Hepatocyte (in vitro differentiated cells): ENCODE measurements at regions not wholly inside any gene's neighbourhood (a gene's known extent, or its start where the extent isn't known, plus 50 kb on each side); places are given as distances from the start of the nearest gene placed in this dataset.

ENCODE experiments used
- EZH2 ChIP-seq: fragments of 200-600 bp; sonication (generic); IDR thresholded peaks from 2 replicates; pipeline ENCODE4 v1.6.1; 2016; ENCODE audit warnings: antibody characterized with exemption, mild to moderate bottlenecking, borderline replicate concordance
- EZH2phosphoT487 ChIP-seq: fragments of 200-600 bp; sonication (generic); IDR thresholded peaks from one replicate; pipeline ENCODE4 v1.6.1; 2018; ENCODE audit warnings: antibody characterized with exemption, mild to moderate bottlenecking, low read depth, moderate library complexity; ENCODE audit not compliant: unreplicated experiment, severe bottlenecking
- TF ChIP-seq, protein P1 (sequence below): fragments of 200-600 bp; sonication (generic); IDR thresholded peaks from 2 replicates; pipeline ENCODE4 v1.5.1; 2016; ENCODE audit warnings: antibody characterized with exemption, mild to moderate bottlenecking; ENCODE audit not compliant: poor library complexity

- no peak for TF ChIP-seq EZH2
- TF ChIP-seq, protein P1, sequence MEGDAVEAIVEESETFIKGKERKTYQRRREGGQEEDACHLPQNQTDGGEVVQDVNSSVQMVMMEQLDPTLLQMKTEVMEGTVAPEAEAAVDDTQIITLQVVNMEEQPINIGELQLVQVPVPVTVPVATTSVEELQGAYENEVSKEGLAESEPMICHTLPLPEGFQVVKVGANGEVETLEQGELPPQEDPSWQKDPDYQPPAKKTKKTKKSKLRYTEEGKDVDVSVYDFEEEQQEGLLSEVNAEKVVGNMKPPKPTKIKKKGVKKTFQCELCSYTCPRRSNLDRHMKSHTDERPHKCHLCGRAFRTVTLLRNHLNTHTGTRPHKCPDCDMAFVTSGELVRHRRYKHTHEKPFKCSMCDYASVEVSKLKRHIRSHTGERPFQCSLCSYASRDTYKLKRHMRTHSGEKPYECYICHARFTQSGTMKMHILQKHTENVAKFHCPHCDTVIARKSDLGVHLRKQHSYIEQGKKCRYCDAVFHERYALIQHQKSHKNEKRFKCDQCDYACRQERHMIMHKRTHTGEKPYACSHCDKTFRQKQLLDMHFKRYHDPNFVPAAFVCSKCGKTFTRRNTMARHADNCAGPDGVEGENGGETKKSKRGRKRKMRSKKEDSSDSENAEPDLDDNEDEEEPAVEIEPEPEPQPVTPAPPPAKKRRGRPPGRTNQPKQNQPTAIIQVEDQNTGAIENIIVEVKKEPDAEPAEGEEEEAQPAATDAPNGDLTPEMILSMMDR: no peak
- TF ChIP-seq EZH2phosphoT487: no peak
Measured at GRCh38 chr11:116066777-116067176, 562.6 kb upstream of the CADM1 start.
